CD14-positive monocyte (primary cell): ENCODE measurements at regions not wholly inside any gene's neighbourhood (a gene's known extent, or its start where the extent isn't known, plus 50 kb on each side); places are given as distances from the start of the nearest gene placed in this dataset.
"Not testable (repeated sequence)": the region's sequence is repeated elsewhere in the genome, so short reads cannot be mapped to it uniquely, and the experiment has no call there.

ENCODE experiments used
- DNase-seq, 3 donors: peaks; one replicate each; pipeline ENCODE4 v3.0.0-alpha.2; 2011 to 2022
- H2AFZ ChIP-seq: 2 replicates; pipeline ENCODE4 v1.6.0; 2012; ENCODE audit warnings: mild to moderate bottlenecking, low read depth, low read length, inconsistent platforms; ENCODE audit not compliant: insufficient read depth, poor library complexity, severe bottlenecking
- H3K27ac ChIP-seq, 2 donors: 1 replicate in 1 of 2; 2 replicates in 1 of 2; pipeline ENCODE4 v1.5.1; 2012 to 2013; ENCODE audit warnings: low read length in 2 of 2, control low read depth in 1 of 2, inconsistent platforms in 1 of 2, low read depth in 1 of 2, mild to moderate bottlenecking in 1 of 2
- H3K27me3 ChIP-seq, 2 donors: one replicate each; pipeline versions ENCODE4 v1.6.0 to v1.6.1; 2011 to 2013; ENCODE audit warnings: low read length in 2 of 2; ENCODE audit not compliant: control insufficient read depth in 2 of 2, insufficient read depth in 2 of 2
- H3K36me3 ChIP-seq, 2 donors: replicated peaks in 1 of 2; 1 replicate in 1 of 2; 2 replicates in 1 of 2; pipeline versions ENCODE4 v1.5.1 to v1.6.1; 2012 to 2013; ENCODE audit warnings: low read length in 2 of 2, control low read depth in 1 of 2, inconsistent platforms in 1 of 2, mild to moderate bottlenecking in 1 of 2; ENCODE audit not compliant: insufficient read depth in 2 of 2, control insufficient read depth in 1 of 2
- H3K4me1 ChIP-seq, 2 donors: 1 replicate in 1 of 2; 2 replicates in 1 of 2; pipeline versions ENCODE4 v1.5.1 to v1.6.1; 2012 to 2013; ENCODE audit warnings: low read length in 2 of 2, control low read depth in 1 of 2, inconsistent platforms in 1 of 2, mild to moderate bottlenecking in 1 of 2, moderate library complexity in 1 of 2; ENCODE audit not compliant: insufficient read depth in 2 of 2, control insufficient read depth in 1 of 2
- H3K4me2 ChIP-seq: replicated peaks from 2 replicates; pipeline ENCODE3; 2012; ENCODE audit warnings: low read length, moderate library complexity, mild to moderate bottlenecking; ENCODE audit not compliant: poor library complexity, severe bottlenecking; ENCODE audit errors: extremely low read depth
- H3K4me3 ChIP-seq, 3 experiments: fragments of 200-600 bp in 1 of 3; sonication (generic) in 1 of 3; replicated peaks in 1 of 3; 1 replicate in 2 of 3; 2 replicates in 1 of 3; pipeline ENCODE4 v1.5.1; 2011 to 2013; ENCODE audit warnings: low read length in 3 of 3, mild to moderate bottlenecking in 3 of 3, control low read depth in 2 of 3, low read depth in 2 of 3, inconsistent platforms in 1 of 3, moderate library complexity in 1 of 3
- H3K79me2 ChIP-seq: 2 replicates; pipeline ENCODE4 v1.6.0; 2012; ENCODE audit warnings: mild to moderate bottlenecking, control low read depth, inconsistent platforms, low read length, moderate library complexity; ENCODE audit not compliant: insufficient read depth
- H3K9ac ChIP-seq: 2 replicates; pipeline ENCODE4 v1.6.0; 2017; ENCODE audit warnings: low read length, mild to moderate bottlenecking; ENCODE audit not compliant: insufficient read depth, poor library complexity, severe bottlenecking
- H3K9me3 ChIP-seq, 2 donors: replicated peaks in 1 of 2; 1 replicate in 1 of 2; 2 replicates in 1 of 2; pipeline versions ENCODE4 v1.5.1 to v1.6.1; 2012 to 2013; ENCODE audit warnings: low read length in 2 of 2, control low read depth in 1 of 2; ENCODE audit not compliant: control insufficient read depth in 1 of 2, insufficient read depth in 1 of 2
- H4K20me1 ChIP-seq: 2 replicates; pipeline ENCODE4 v1.6.0; 2012; ENCODE audit warnings: mild to moderate bottlenecking, low read length, control low read depth, moderate library complexity; ENCODE audit not compliant: insufficient read depth
- H3K27ac Mint-ChIP-seq, 7 donors: one replicate each; pipeline ENCODE4 v1.8.0; 2020; ENCODE audit warnings: mild to moderate bottlenecking in 7 of 7, mixed read lengths in 7 of 7, moderate library complexity in 6 of 7, inconsistent platforms in 2 of 7
- H3K27me3 Mint-ChIP-seq, 3 donors: one replicate each; pipeline ENCODE4 v1.8.0; 2021 to 2022; ENCODE audit warnings: low read depth in 3 of 3, mild to moderate bottlenecking in 3 of 3, mixed read lengths in 3 of 3, moderate library complexity in 3 of 3, inconsistent platforms in 1 of 3
- H3K36me3 Mint-ChIP-seq, 2 donors: one replicate each; pipeline ENCODE4 v1.8.0; 2020; ENCODE audit warnings: mixed read lengths in 2 of 2, inconsistent platforms in 1 of 2, mild to moderate bottlenecking in 1 of 2
- H3K4me1 Mint-ChIP-seq: one replicate; pipeline ENCODE4 v1.8.0; 2020; ENCODE audit warnings: mild to moderate bottlenecking, mixed read lengths
- H3K4me3 Mint-ChIP-seq, 2 donors: one replicate each; pipeline ENCODE4 v1.8.0; 2020; ENCODE audit warnings: mild to moderate bottlenecking in 2 of 2, mixed read lengths in 2 of 2, moderate library complexity in 1 of 2
- H3K9me3 Mint-ChIP-seq, 7 donors: one replicate each; pipeline ENCODE4 v1.8.0; 2020 to 2022; ENCODE audit warnings: mixed read lengths in 7 of 7, mild to moderate bottlenecking in 6 of 7, moderate library complexity in 6 of 7, inconsistent platforms in 2 of 7
- WGBS: methylation state at CpG from one replicate; pipeline ENCODE4 v1.1.5; 2013; ENCODE audit warnings: missing lambda C conversion rate; ENCODE audit not compliant: insufficient coverage; 5-methylcytosine and 5-hydroxymethylcytosine counted together
- intact Hi-C, 2 donors: fragments of 100-400 bp; cut with micrococcal nuclease; formaldehyde crosslinking; loops; one replicate each; pipeline versions ENCODE4 v1.15.0 to v1.15.1; 2023
- TF ChIP-seq, protein P1 (sequence below): fragments of 200-600 bp; IDR thresholded peaks from one replicate; pipeline ENCODE4 v1.8.0; 2022; ENCODE audit warnings: antibody characterized with exemption, mild to moderate bottlenecking

DNA sequence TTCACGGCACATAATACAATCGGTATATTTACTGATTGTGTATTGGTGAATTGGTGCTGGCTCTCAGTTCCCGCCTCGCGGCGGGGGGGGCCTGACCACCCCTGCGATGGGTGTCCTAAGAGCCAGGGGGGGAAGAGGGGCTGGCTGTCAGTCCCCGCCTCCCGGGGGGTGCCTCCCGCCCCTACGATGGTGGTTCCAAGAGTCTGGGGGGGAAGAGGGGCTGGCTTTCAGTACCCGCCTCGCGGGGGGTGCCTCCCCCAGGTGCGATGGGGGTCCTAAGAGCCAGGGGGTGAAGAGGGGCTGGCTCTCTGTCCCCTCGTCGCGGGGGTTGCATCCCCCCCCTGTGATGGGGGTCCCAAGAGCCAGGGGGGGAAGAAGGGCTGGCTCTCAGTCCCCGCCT is 2321.8 kb upstream of the PCDH20 start:
- peaks cover 22 to 48% of the 10 kb centered on the region in 2 donors for H3K9me3 ChIP-seq
- Mint-ChIP-seq H3K27me3 (no peaks in the 10 kb centered on the region), H3K9me3 (peaks cover 7 to 36% (median 18%) of the 10 kb centered on the region in 7 donors), H3K36me3 (no peaks in the 10 kb centered on the region), H3K4me1 (no peaks in the 10 kb centered on the region), H3K4me3 (no peak overlapping the region), H3K27ac (no peak overlapping the region)
- no peak overlapping the region for H3K27ac ChIP-seq
- H3K4me2 ChIP-seq, result no peak overlapping the region
- H2AFZ ChIP-seq, result no peak overlapping the region
- no peak for DNase-seq
- 100% methylated on average over 1 of the region's 19 CpGs for WGBS
- no peak overlapping the region for H3K9ac ChIP-seq
- H3K4me1 ChIP-seq, result no peaks in the 10 kb centered on the region
- no peaks in the 10 kb centered on the region for H4K20me1 ChIP-seq
- H3K4me3 ChIP-seq, result no peak overlapping the region
- no peaks in the 10 kb centered on the region for H3K79me2 ChIP-seq
- H3K36me3 ChIP-seq, result no peaks in the 10 kb centered on the region
- TF ChIP-seq, protein P1, sequence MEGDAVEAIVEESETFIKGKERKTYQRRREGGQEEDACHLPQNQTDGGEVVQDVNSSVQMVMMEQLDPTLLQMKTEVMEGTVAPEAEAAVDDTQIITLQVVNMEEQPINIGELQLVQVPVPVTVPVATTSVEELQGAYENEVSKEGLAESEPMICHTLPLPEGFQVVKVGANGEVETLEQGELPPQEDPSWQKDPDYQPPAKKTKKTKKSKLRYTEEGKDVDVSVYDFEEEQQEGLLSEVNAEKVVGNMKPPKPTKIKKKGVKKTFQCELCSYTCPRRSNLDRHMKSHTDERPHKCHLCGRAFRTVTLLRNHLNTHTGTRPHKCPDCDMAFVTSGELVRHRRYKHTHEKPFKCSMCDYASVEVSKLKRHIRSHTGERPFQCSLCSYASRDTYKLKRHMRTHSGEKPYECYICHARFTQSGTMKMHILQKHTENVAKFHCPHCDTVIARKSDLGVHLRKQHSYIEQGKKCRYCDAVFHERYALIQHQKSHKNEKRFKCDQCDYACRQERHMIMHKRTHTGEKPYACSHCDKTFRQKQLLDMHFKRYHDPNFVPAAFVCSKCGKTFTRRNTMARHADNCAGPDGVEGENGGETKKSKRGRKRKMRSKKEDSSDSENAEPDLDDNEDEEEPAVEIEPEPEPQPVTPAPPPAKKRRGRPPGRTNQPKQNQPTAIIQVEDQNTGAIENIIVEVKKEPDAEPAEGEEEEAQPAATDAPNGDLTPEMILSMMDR, result no peak
- intact Hi-C loops, result no loop called here
- no peaks in the 10 kb centered on the region for H3K27me3 ChIP-seq

DNA sequence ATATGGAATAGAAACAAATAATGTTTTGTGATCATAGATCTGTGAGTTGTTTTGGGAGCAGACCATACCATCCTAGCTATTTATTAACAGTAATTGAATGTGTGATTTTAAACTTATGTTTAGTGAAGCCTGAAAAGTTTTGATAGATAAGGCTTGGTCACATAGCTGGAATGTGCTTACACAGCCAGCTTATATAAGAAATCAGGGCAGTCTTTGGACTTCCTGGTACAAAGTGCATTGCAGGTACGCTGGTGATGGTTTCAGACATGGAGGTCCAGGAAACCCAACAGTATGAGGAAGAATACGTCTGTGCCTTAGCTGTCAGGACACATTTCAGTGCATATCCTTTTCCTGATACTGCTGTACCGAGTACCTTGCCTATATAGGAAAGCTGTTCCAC is 2316.2 kb upstream of the PCDH20 start:
- Mint-ChIP-seq H3K36me3 (no peaks in the 10 kb centered on the region), H3K27me3 (no peaks in the 10 kb centered on the region), H3K9me3 (peaks cover 0 to 7% (median 2%) of the 10 kb centered on the region in 7 donors), H3K4me3 (no peak overlapping the region), H3K27ac (no peak overlapping the region), H3K4me1 (no peaks in the 10 kb centered on the region)
- intact Hi-C loops, result no loop called here
- no peak overlapping the region for H3K27ac ChIP-seq
- H3K9me3 ChIP-seq, result no peaks in the 10 kb centered on the region
- no peaks in the 10 kb centered on the region for H3K79me2 ChIP-seq
- H3K4me1 ChIP-seq, result no peaks in the 10 kb centered on the region
- H3K4me3 ChIP-seq, result no peak overlapping the region
- no peaks in the 10 kb centered on the region for H3K27me3 ChIP-seq
- TF ChIP-seq, protein P1, result no peak
- no peaks in the 10 kb centered on the region for H4K20me1 ChIP-seq
- 40% methylated on average over 1 of the region's 3 CpGs for WGBS
- no peak overlapping the region for H2AFZ ChIP-seq
- DNase-seq, result no peak
- H3K9ac ChIP-seq, result no peak overlapping the region
- no peak overlapping the region for H3K4me2 ChIP-seq
- no peaks in the 10 kb centered on the region for H3K36me3 ChIP-seq

DNA sequence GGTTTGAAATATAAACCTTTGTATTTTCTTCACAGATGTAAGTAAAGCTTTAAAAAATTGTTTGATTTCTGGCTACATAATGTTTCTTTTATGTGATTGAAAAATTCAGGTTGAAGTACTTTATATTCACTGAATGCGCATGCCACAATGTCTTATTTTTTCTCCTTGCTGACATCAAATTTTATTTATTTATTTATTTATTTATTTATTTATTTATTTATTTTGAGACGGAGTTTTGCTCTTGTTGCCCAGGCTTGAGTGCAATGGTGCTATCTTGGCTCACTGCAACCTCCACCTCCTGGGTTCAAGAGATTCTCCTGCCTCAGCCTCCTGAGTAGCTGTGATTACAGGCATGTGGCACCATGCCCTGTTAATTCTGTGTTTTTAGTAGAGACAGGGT is 2296.5 kb upstream of the PCDH20 start:
- WGBS, result no CpG with 5 or more reads among the region's 2 CpGs
- not testable (repeated sequence) for H3K9me3 ChIP-seq, H3K9me3 Mint-ChIP-seq

More for the DNA sequence above, 2296.5 kb upstream of the PCDH20 start:
- intact Hi-C loops, H3K27me3 Mint-ChIP-seq, H3K27me3 ChIP-seq, H3K36me3 Mint-ChIP-seq, H4K20me1 ChIP-seq, H3K4me1 Mint-ChIP-seq, H3K4me2 ChIP-seq, H3K4me1 ChIP-seq, H2AFZ ChIP-seq, H3K4me3 Mint-ChIP-seq, DNase-seq, H3K79me2 ChIP-seq, H3K9ac ChIP-seq, H3K4me3 ChIP-seq, H3K27ac ChIP-seq, H3K36me3 ChIP-seq, H3K27ac Mint-ChIP-seq: not testable (repeated sequence)
